SW 1271 (cell line): ENCODE measurements at regions not wholly inside any gene's neighbourhood (a gene's known extent, or its start where the extent isn't known, plus 50 kb on each side); places are given as distances from the start of the nearest gene placed in this dataset.

Source experiments
- DNase-seq, 2 experiments: peaks; one replicate each; lab custom pipeline; 2025; lab: John Stamatoyannopoulos, UW

GRCh38 chr5:129821477-129822131 lies 73.7 kb downstream of the MINAR2 start:
- no peak for DNase-seq

- no peak for DNase-seq
Observed at GRCh38 chr5:129830288-129830687, 74.0 kb upstream of the CHSY3 start.

- no peak for DNase-seq
Observed at GRCh38 chr5:129836321-129836720, 67.9 kb upstream of the CHSY3 start.

- DNase-seq = no peak
Observed at GRCh38 chr5:129844764-129845163, 59.5 kb upstream of the CHSY3 start.

GRCh38 chr5:129852747-129853352 lies 51.4 kb upstream of the CHSY3 start:
- peak; percentile 48 to 59 for DNase-seq

- DNase-seq = no peak
Observed at GRCh38 chr5:129853588-129853987, 50.7 kb upstream of the CHSY3 start.
